ENCODE measurements at regions not wholly inside any gene's neighbourhood (a gene's known extent, or its start where the extent isn't known, plus 50 kb on each side); places are given as distances from the start of the nearest gene placed in this dataset.

DNA sequence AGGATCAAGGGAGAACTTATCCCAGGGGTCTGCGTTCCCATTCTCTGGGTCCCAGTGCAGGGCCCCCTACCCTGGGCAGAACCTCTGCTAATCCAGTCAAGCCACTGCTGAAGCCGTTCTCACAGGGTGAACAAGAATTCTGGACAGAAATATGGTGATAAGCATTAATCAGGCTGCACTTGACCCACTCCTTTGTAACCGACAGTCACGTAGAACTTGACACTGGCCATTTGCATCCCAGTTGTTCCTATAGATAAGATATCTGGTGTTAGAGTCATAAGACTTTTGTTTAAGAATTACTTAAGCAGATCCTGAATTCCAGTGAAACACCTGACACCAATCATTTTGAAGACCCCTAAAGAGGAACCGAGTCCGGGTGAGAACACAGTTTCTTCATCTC is 107.5 kb upstream of the THY1 start:
- 72 to 78% methylated on average over 6 of the region's 6 CpGs for WGBS, 2 donors
- H3K4me3 ChIP-seq: no peak overlapping the region
- TF ChIP-seq POLR2A (IDR thresholded peaks at IDR 0.05): no peak
- DNase-seq (ENCODE audit: low spot score in 2 of 2): no peak
- no peaks in the 10 kb centered on the region for H3K36me3 ChIP-seq
- H3K27me3 ChIP-seq: peaks cover 0 to 3% of the 10 kb centered on the region in 2 donors
- H3K4me1 ChIP-seq: peaks cover 0 to 8% (median 0%) of the 10 kb centered on the region in 4 donors
- H3K27ac ChIP-seq: no peak overlapping the region
- H3K9me3 ChIP-seq: no peaks in the 10 kb centered on the region

DNA sequence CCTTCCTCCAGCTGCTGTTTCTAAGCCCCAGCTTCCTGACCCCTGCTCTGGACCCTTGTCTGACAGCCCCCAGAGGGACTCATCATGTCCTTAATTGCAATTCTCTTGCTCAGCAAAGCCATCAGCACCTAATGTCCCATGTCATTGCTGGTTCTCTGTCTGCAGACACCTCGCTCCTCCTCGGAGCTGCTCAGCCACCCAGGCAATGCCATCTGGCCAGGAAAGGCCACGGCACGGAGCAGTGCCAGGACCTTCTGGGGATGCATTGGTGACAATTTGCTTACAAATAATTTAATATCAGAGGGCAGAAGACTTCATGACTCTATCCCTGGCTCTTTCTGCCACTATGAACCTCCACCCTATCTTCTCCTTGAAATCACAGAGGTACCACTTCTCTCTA is 107.0 kb upstream of the THY1 start:
- no peaks in the 10 kb centered on the region for H3K9me3 ChIP-seq
- DNase-seq (ENCODE audit: low spot score in 2 of 2): no peak
- peaks cover 0 to 8% (median 0%) of the 10 kb centered on the region in 4 donors for H3K4me1 ChIP-seq
- no peak overlapping the region for H3K4me3 ChIP-seq
- TF ChIP-seq, protein P1, sequence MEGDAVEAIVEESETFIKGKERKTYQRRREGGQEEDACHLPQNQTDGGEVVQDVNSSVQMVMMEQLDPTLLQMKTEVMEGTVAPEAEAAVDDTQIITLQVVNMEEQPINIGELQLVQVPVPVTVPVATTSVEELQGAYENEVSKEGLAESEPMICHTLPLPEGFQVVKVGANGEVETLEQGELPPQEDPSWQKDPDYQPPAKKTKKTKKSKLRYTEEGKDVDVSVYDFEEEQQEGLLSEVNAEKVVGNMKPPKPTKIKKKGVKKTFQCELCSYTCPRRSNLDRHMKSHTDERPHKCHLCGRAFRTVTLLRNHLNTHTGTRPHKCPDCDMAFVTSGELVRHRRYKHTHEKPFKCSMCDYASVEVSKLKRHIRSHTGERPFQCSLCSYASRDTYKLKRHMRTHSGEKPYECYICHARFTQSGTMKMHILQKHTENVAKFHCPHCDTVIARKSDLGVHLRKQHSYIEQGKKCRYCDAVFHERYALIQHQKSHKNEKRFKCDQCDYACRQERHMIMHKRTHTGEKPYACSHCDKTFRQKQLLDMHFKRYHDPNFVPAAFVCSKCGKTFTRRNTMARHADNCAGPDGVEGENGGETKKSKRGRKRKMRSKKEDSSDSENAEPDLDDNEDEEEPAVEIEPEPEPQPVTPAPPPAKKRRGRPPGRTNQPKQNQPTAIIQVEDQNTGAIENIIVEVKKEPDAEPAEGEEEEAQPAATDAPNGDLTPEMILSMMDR (IDR thresholded peaks at IDR 0.05): no peak
- no peak for TF ChIP-seq POLR2A (IDR thresholded peaks at IDR 0.05)
- TF ChIP-seq EP300 (IDR thresholded peaks at IDR 0.05): no peak
- no peak overlapping the region for H3K27ac ChIP-seq
- WGBS, 2 donors: 45 to 62% methylated on average over 4 of the region's 4 CpGs
- H3K36me3 ChIP-seq: no peaks in the 10 kb centered on the region
- peaks cover 0 to 3% of the 10 kb centered on the region in 2 donors for H3K27me3 ChIP-seq

DNA sequence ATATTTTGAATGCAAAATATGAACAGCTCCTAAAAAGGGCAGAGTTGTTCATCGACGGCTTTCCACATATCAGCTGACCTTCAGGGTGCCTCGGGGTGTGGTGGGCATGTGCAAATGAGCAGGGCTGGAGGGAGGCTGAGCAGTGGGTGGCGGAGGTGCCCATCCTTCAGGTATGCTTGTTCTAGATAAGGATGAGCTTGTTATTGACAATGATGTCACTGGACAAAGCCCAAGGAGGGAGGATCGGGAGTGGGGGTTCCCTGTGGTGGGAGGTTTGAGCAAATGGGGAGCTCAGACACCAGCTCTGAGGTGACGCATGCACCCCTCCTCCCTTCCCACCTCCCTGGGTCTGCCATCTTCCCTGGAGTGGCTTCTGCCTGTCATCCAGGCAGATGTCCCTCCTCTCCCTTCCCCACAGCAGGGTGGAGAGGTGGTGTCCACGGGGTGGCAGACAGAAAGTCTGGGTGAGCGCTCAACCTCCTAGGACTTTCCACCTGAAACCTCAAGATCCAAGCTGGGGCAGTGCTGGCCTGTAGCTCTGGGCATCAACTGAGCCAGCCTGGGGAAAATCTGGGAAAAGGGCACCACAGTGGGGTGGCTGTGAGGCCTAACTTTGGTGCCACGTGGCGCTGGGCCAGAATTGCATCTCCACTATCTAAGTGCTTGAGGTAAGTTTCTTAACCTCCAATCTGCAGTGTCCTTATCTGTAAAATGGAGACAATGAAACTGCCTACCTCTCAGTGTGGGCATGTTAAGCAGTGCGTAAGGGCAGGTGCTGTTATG is 106.3 kb upstream of the THY1 start:
- no peak for DNase-seq (ENCODE audit: low spot score in 2 of 2)
- Histone ChIP-seq H3K36me3 (no peaks in the 10 kb centered on the region), H3K27ac (no peak overlapping the region), H3K4me1 (peaks cover 0 to 7% (median 0%) of the 10 kb centered on the region in 4 donors), H3K27me3 (peaks cover 0 to 3% of the 10 kb centered on the region in 2 donors), H3K9me3 (no peaks in the 10 kb centered on the region), H3K4me3 (no peak overlapping the region)
- 82 to 87% methylated on average over 9 to 11 of the region's 11 CpGs for WGBS, 2 donors
- TF ChIP-seq POLR2A (IDR thresholded peaks at IDR 0.05) (no peak), EP300 (IDR thresholded peaks at IDR 0.05) (no peak)
- TF ChIP-seq, protein P1 (IDR thresholded peaks at IDR 0.05): no peak

DNA sequence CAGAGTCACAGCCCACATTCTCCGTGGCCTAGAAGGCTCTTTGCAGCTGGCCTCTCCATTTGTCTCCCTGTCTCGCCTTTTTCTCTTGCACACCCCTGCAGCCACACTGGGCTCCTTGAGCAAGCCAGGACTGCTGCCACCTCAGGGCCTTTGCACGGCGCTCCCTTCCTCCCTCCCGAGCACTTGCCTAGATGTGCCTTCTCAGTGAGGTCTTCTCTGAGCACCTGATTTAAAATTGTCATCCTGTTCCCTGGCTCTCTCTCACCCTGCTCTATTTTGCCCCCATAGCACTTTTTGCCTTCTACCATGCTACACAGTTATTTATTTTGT is 102.9 kb upstream of the THY1 start:
- H3K9me3 ChIP-seq: no peaks in the 10 kb centered on the region
- H3K27ac ChIP-seq: no peak overlapping the region
- H3K27me3 ChIP-seq: no peaks in the 10 kb centered on the region
- DNase-seq (ENCODE audit: low spot score in 2 of 2): no peak
- TF ChIP-seq, protein P1 (IDR thresholded peaks at IDR 0.05): no peak
- TF ChIP-seq EP300 (IDR thresholded peaks at IDR 0.05): no peak
- TF ChIP-seq POLR2A (IDR thresholded peaks at IDR 0.05): no peak
- no peaks in the 10 kb centered on the region for H3K4me1 ChIP-seq
- 91 to 93% methylated on average over 5 of the region's 5 CpGs for WGBS, 2 donors
- no peaks in the 10 kb centered on the region for H3K36me3 ChIP-seq
- no peak overlapping the region for H3K4me3 ChIP-seq

DNA sequence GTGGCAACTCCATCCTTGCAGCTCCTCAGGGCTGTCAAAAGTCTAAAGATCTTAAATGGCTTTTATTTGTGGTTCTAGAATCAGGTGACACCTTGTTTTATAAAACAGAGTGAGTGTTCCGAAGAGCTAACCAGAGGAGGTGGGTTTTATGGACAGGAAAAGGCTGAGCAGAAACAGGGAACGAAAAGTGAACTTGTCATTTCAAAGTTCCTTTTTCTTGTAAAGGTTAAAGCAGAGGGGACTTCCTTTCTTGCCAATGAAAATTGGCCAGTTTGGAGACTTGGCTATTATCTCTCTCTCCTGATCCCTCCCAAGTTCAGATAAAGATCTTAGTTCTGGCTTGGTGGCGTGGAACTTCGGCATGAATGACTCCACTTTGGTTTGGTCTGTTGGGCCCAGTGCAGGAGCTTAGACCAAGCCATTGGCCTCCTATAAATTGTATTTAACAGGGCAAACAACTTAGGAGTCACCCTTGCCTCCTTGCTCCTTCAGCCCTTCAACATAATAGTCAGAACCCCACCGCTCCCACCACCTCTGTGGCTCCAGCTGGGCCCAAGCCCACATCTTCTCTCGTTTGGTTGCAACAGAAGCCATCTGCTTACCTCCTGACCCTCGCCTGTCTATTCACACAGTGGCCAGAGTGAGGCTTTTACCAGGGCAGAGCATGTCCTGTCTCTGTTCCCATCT is 102.4 kb upstream of the THY1 start:
- Histone ChIP-seq H3K27ac (no peak overlapping the region), H3K36me3 (no peaks in the 10 kb centered on the region), H3K4me1 (no peaks in the 10 kb centered on the region), H3K4me3 (no peak overlapping the region), H3K9me3 (no peaks in the 10 kb centered on the region), H3K27me3 (no peaks in the 10 kb centered on the region)
- whole genome bisulfite sequencing, 2 donors: 70 to 77% methylated on average over 6 of the region's 7 CpGs
- no peak for TF ChIP-seq POLR2A (IDR thresholded peaks at IDR 0.05)
- no peak for TF ChIP-seq EP300 (IDR thresholded peaks at IDR 0.05)
- TF ChIP-seq, protein P1 (IDR thresholded peaks at IDR 0.05): no peak
- DNase-seq (ENCODE audit: low spot score in 2 of 2): no peak

Data from tibial nerve (tissue), 4 donors.